Fibroblast of pulmonary artery (primary cell): ENCODE measurements at regions not wholly inside any gene's neighbourhood (a gene's known extent, or its start where the extent isn't known, plus 50 kb on each side); places are given as distances from the start of the nearest gene placed in this dataset.

Experiments used
- DNase-seq: peaks from one replicate; pipeline ENCODE4 v3.0.0-alpha.2; 2010; ENCODE audit warnings: low read depth
- H3K4me3 ChIP-seq: replicated peaks from 2 replicates; pipeline ENCODE4 v1.5.1; 2011; ENCODE audit warnings: low read depth, mild to moderate bottlenecking, control low read depth, low read length, moderate library complexity
- CTCF ChIP-seq: IDR thresholded peaks from 2 replicates; pipeline ENCODE4 v1.5.1; 2011; ENCODE audit warnings: mild to moderate bottlenecking, control low read depth, low read length, inconsistent platforms; ENCODE audit errors: missing control alignments

GRCh38 chr2:168300460-168300859, 53.1 kb upstream of the STK39 start:
- no peak for DNase-seq
- no peak overlapping the region for H3K4me3 ChIP-seq
- no peak for TF ChIP-seq CTCF

DNA sequence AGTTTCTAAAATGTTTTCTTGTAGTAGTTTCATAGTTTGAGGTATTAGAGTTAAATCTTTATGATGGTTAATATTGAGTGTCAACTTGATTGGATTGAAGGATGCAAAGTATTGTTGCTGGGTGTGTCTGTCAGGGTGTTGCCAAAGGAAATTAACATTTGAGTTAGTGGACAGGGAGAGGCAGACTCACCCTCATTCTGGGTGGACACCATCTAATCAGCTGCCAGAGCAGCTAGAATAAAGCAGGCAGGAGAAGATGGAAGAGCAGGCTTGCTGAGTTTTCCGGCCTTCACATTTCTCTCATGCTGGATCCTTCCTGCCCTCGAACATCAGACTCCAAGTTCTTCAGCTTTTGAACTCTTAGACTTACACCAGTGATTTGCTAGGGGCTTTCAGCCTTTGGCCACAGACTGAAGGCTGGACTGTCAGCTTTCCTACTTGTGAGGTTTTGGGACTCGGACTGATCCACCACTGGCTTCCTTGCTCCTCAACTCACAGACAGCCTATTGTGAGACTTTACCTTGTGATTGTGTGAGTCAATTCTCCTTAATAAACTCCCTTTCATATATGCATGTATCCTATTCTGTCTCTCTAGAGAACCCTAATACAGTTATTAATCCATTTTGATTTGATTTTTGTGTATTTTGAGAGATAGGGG, 56.8 kb upstream of the STK39 start:
- no peak for DNase-seq
- TF ChIP-seq CTCF: no peak
- H3K4me3 ChIP-seq: no peak overlapping the region

GRCh38 chr2:168307379-168307778, 60.0 kb upstream of the STK39 start:
- DNase-seq: no peak
- no peak overlapping the region for H3K4me3 ChIP-seq
- no peak for TF ChIP-seq CTCF

DNA sequence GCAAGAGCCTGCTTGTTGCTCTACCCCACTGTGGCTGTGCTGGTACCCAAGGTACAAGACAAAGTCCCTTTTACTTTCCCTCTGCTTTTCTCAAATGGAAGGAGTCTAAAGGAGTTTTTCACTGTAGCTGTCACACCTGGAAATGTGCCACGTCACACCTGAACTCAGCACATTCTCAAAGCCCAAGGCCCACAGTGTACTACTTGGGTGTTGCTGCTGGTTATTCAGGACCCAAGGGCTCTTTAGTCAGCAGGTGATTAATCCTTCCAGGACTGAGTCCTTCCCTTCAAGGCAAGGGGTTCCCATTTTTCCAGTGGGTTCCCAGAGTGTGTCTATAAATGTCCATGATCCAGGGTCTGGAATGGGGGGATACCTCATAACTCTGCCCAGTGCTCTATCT, 63.2 kb upstream of the STK39 start:
- DNase-seq: no peak
- no peak for TF ChIP-seq CTCF
- no peak overlapping the region for H3K4me3 ChIP-seq

- no peak for DNase-seq
- no peak overlapping the region for H3K4me3 ChIP-seq
- no peak for TF ChIP-seq CTCF
Observed at GRCh38 chr2:168311261-168311910, 64.0 kb upstream of the STK39 start.

- no peak for TF ChIP-seq CTCF
- DNase-seq: no peak
- H3K4me3 ChIP-seq: no peak overlapping the region
Observed at GRCh38 chr2:168312036-168312822, 64.8 kb upstream of the STK39 start.
